GM12892 (cell line): ENCODE measurements at regions not wholly inside any gene's neighbourhood (a gene's known extent, or its start where the extent isn't known, plus 50 kb on each side); places are given as distances from the start of the nearest gene placed in this dataset.

Source experiments
- POLR2A ChIP-seq: IDR thresholded peaks from 2 replicates; pipeline ENCODE4 v1.6.1; 2011; ENCODE audit warnings: low read depth, low read length, control low read depth
- POLR2AphosphoS5 ChIP-seq: IDR thresholded peaks from 2 replicates; pipeline ENCODE4 v1.6.1; 2011; ENCODE audit warnings: low read depth, low read length, control low read depth
- TAF1 ChIP-seq: IDR thresholded peaks from 2 replicates; pipeline ENCODE4 v1.6.1; 2011; ENCODE audit warnings: low read depth, mild to moderate bottlenecking, control low read depth, low read length, borderline replicate concordance

DNA sequence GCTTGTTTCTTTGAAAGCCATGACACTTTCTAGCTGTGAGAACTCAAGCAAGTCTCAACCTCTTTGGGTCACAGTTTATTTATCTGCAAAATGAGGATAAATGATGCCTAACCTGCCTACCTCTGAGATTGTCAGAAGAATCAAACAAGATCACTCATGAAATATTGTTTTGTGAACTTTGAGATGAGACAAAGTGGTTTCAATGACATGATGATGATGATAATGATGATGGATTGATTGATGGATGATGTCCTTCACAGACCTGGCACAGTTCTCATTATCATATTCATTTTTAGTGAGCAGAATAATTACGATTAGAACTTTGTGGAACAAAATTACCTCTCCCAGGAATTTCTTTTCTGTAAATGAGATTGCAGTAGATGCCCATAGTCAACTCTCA, 129.2 kb downstream of the HHIPL2 start:
- TF ChIP-seq POLR2A (no peak), POLR2AphosphoS5 (no peak), TAF1 (no peak)
